ENCODE measurements at regions not wholly inside any gene's neighbourhood (a gene's known extent, or its start where the extent isn't known, plus 50 kb on each side); places are given as distances from the start of the nearest gene placed in this dataset.

- 86 to 87% methylated on average over 5 of the region's 5 CpGs for WGBS, 2 donors
- TF ChIP-seq, protein P1, sequence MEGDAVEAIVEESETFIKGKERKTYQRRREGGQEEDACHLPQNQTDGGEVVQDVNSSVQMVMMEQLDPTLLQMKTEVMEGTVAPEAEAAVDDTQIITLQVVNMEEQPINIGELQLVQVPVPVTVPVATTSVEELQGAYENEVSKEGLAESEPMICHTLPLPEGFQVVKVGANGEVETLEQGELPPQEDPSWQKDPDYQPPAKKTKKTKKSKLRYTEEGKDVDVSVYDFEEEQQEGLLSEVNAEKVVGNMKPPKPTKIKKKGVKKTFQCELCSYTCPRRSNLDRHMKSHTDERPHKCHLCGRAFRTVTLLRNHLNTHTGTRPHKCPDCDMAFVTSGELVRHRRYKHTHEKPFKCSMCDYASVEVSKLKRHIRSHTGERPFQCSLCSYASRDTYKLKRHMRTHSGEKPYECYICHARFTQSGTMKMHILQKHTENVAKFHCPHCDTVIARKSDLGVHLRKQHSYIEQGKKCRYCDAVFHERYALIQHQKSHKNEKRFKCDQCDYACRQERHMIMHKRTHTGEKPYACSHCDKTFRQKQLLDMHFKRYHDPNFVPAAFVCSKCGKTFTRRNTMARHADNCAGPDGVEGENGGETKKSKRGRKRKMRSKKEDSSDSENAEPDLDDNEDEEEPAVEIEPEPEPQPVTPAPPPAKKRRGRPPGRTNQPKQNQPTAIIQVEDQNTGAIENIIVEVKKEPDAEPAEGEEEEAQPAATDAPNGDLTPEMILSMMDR (IDR thresholded peaks at IDR 0.05) = no peak
- TF ChIP-seq POLR2A (IDR thresholded peaks at IDR 0.05) = no peak
Observed at GRCh38 chr14:45743884-45744283, 490.9 kb upstream of the MIS18BP1 start.

DNA sequence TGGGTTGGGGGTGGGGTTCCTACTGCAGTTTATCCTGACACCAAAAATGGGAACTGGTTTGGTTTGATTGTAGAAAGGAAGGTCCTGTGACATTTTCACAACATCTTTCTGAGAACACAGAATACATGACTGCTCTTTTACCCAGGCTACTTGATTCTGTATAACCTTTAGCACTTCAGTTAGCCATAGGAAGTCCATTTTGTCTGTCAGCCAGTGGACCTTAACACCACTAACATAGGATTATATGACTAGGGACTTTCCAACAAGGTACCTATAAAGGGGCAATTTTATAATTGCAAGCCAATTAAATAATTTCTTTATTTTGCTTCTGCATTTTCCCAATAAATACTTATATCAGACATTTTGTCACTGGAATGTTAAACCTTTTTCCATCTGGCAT, 489.2 kb upstream of the MIS18BP1 start:
- TF ChIP-seq POLR2A (IDR thresholded peaks at IDR 0.05) = no peak
- TF ChIP-seq, protein P1 (IDR thresholded peaks at IDR 0.05) = no peak
- Histone ChIP-seq H3K9me3 (no peaks in the 10 kb centered on the region), H3K27me3 (no peaks in the 10 kb centered on the region), H3K4me3 (no peak overlapping the region), H3K36me3 (ENCODE audit: low read depth, missing control alignments) (no peaks in the 10 kb centered on the region), H3K27ac (no peak overlapping the region), H3K4me1 (no peaks in the 10 kb centered on the region)
- no peak for DNase-seq
- intact Hi-C loops (cut with DNase I; ENCODE audit: low total_unique reads) = no loop called here

More at GRCh38 chr14:45743884-45744283, 490.9 kb upstream of the MIS18BP1 start:
- intact Hi-C loops (cut with DNase I; ENCODE audit: low total_unique reads) = no loop called here
- no peak for DNase-seq
- Histone ChIP-seq H3K4me1 (no peaks in the 10 kb centered on the region), H3K27me3 (no peaks in the 10 kb centered on the region), H3K36me3 (ENCODE audit: low read depth, missing control alignments) (no peaks in the 10 kb centered on the region), H3K9me3 (no peaks in the 10 kb centered on the region), H3K27ac (no peak overlapping the region), H3K4me3 (no peak overlapping the region)

GRCh38 chr14:45728434-45729225, 475.6 kb upstream of the MIS18BP1 start:
- Histone ChIP-seq H3K4me1 (no peaks in the 10 kb centered on the region), H3K36me3 (ENCODE audit: low read depth, missing control alignments) (no peaks in the 10 kb centered on the region), H3K4me3 (no peak overlapping the region), H3K27ac (no peak overlapping the region), H3K27me3 (no peaks in the 10 kb centered on the region), H3K9me3 (no peaks in the 10 kb centered on the region)
- no peak for DNase-seq
- WGBS, 2 donors = 26 to 53% methylated on average over 3 of the region's 3 CpGs
- intact Hi-C loops (cut with DNase I; ENCODE audit: low total_unique reads) = no loop called here
- TF ChIP-seq, protein P1 (IDR thresholded peaks at IDR 0.05) = no peak
- TF ChIP-seq POLR2A (IDR thresholded peaks at IDR 0.05) = no peak

GRCh38 chr14:45727133-45727532, 474.1 kb upstream of the MIS18BP1 start:
- Histone ChIP-seq H3K27me3 (no peaks in the 10 kb centered on the region), H3K4me1 (no peaks in the 10 kb centered on the region), H3K36me3 (ENCODE audit: low read depth, missing control alignments) (no peaks in the 10 kb centered on the region), H3K4me3 (no peak overlapping the region), H3K27ac (no peak overlapping the region), H3K9me3 (no peaks in the 10 kb centered on the region)
- DNase-seq = no peak
- intact Hi-C loops (cut with DNase I; ENCODE audit: low total_unique reads) = no loop called here
- WGBS, 2 donors = 89 to 92% methylated on average over 1 of the region's 1 CpG
- no peak for TF ChIP-seq POLR2A (IDR thresholded peaks at IDR 0.05)
- TF ChIP-seq, protein P1 (IDR thresholded peaks at IDR 0.05) = no peak

- Histone ChIP-seq H3K4me1 (no peaks in the 10 kb centered on the region), H3K36me3 (ENCODE audit: low read depth, missing control alignments) (no peaks in the 10 kb centered on the region), H3K27me3 (no peaks in the 10 kb centered on the region), H3K9me3 (no peaks in the 10 kb centered on the region), H3K27ac (no peak overlapping the region), H3K4me3 (no peak overlapping the region)
- no peak for DNase-seq
- intact Hi-C loops (cut with DNase I; ENCODE audit: low total_unique reads) = no loop called here
- no peak for TF ChIP-seq POLR2A (IDR thresholded peaks at IDR 0.05)
- TF ChIP-seq, protein P1 (IDR thresholded peaks at IDR 0.05) = no peak
Observed at GRCh38 chr14:45721472-45721871, 468.5 kb upstream of the MIS18BP1 start.
